Small intestine (tissue), 7 donors: ENCODE measurements at regions not wholly inside any gene's neighbourhood (a gene's known extent, or its start where the extent isn't known, plus 50 kb on each side); places are given as distances from the start of the nearest gene placed in this dataset.

Source experiments
- DNase-seq, 2 donors: peaks; one replicate each; pipeline versions ENCODE4 v3.0.0 to v3.0.0-alpha.2; 2013
- FAIRE-seq: peaks from 2 replicates; lab custom pipeline; 2012; peaks lifted over from hg19 to GRCh38; lab: Jason Lieb, UNC
- H3K27ac ChIP-seq, 3 donors: one replicate each; pipeline ENCODE4 v1.5.1; 2013; ENCODE audit warnings: low read length in 2 of 3, mild to moderate bottlenecking in 2 of 3, control low read depth in 1 of 3, inconsistent platforms in 1 of 3, low read depth in 1 of 3, moderate library complexity in 1 of 3
- H3K27me3 ChIP-seq, 3 donors: one replicate each; pipeline ENCODE4 v1.6.1; 2013; ENCODE audit warnings: low read length in 3 of 3, inconsistent platforms in 1 of 3; ENCODE audit not compliant: control insufficient read depth in 3 of 3, insufficient read depth in 3 of 3
- H3K36me3 ChIP-seq, 3 donors: one replicate each; pipeline ENCODE4 v1.6.1; 2013; ENCODE audit warnings: low read length in 3 of 3, inconsistent platforms in 1 of 3, low read depth in 1 of 3, mild to moderate bottlenecking in 1 of 3, moderate library complexity in 1 of 3; ENCODE audit not compliant: control insufficient read depth in 3 of 3, insufficient read depth in 2 of 3
- H3K4me1 ChIP-seq, 3 donors: one replicate each; pipeline ENCODE4 v1.6.1; 2013; ENCODE audit warnings: low read length in 2 of 3, inconsistent platforms in 1 of 3, low read depth in 1 of 3, mild to moderate bottlenecking in 1 of 3, moderate library complexity in 1 of 3; ENCODE audit not compliant: control insufficient read depth in 3 of 3, insufficient read depth in 2 of 3
- H3K4me3 ChIP-seq, 3 donors: one replicate each; pipeline ENCODE4 v1.5.1; 2013; ENCODE audit warnings: low read length in 3 of 3, control low read depth in 1 of 3, inconsistent platforms in 1 of 3, low read depth in 1 of 3, mild to moderate bottlenecking in 1 of 3, moderate library complexity in 1 of 3
- H3K9me3 ChIP-seq, 2 donors: one replicate each; pipeline ENCODE4 v1.6.1; 2013; ENCODE audit warnings: low read depth in 1 of 2, low read length in 1 of 2; ENCODE audit not compliant: control insufficient read depth in 2 of 2, insufficient read depth in 1 of 2
- WGBS, 3 donors: extraction: QIAGEN DNeasy Blood & Tissue Kit; methylation state at CpG; one replicate each; pipeline ENCODE4 v1.1.7; 2013; 5-methylcytosine and 5-hydroxymethylcytosine counted together
- donor health status: healthy with polysubstance abuse.
- donor health status: control.
- donor health status: control.
- donor health status: Bipolar disorder and iron deficiency.
- donor health status: healthy.

- H3K27me3 ChIP-seq, result peaks cover 0 to 8% (median 4%) of the 10 kb centered on the region in 3 donors
- no peak overlapping the region for H3K27ac ChIP-seq
- no peak overlapping the region for H3K4me3 ChIP-seq
- DNase-seq (no peak), FAIRE-seq (no peak)
- no peaks in the 10 kb centered on the region for H3K4me1 ChIP-seq
- no peaks in the 10 kb centered on the region for H3K9me3 ChIP-seq
- whole genome bisulfite sequencing, 3 donors, result 41 to 65% (median 55%) methylated on average over 5 of the region's 5 CpGs
- H3K36me3 ChIP-seq, result no peaks in the 10 kb centered on the region
Measured at GRCh38 chr17:56667925-56668458, 74.5 kb downstream of the NOG start.

- Histone ChIP-seq H3K4me3 (no peak overlapping the region), H3K9me3 (no peaks in the 10 kb centered on the region), H3K27me3 (peaks cover 0 to 13% (median 7%) of the 10 kb centered on the region in 3 donors), H3K36me3 (no peaks in the 10 kb centered on the region), H3K4me1 (no peaks in the 10 kb centered on the region), H3K27ac (no peak overlapping the region)
- WGBS, 3 donors, result 92 to 93% (median 93%) methylated on average over 8 of the region's 8 CpGs
- no peak for DNase-seq
- no peak for FAIRE-seq
Measured at GRCh38 chr17:56672195-56672594, 78.7 kb downstream of the NOG start.

- H3K9me3 ChIP-seq, result no peaks in the 10 kb centered on the region
- peaks cover 6 to 35% (median 13%) of the 10 kb centered on the region in 3 donors for H3K27me3 ChIP-seq
- no peak overlapping the region for H3K4me3 ChIP-seq
- no peak overlapping the region for H3K27ac ChIP-seq
- no peak for DNase-seq
- no peaks in the 10 kb centered on the region for H3K4me1 ChIP-seq
- no peak for FAIRE-seq
- no peaks in the 10 kb centered on the region for H3K36me3 ChIP-seq
- WGBS, 3 donors, result 89 to 92% (median 92%) methylated on average over 1 of the region's 1 CpG
Measured at GRCh38 chr17:56674401-56674925, 81.0 kb downstream of the NOG start.

GRCh38 chr17:56675876-56676660 lies 82.6 kb downstream of the NOG start:
- no peak for FAIRE-seq

GRCh38 chr17:56676810-56677209 lies 83.3 kb downstream of the NOG start:
- peaks cover 6 to 47% (median 21%) of the 10 kb centered on the region in 3 donors for H3K27me3 ChIP-seq

More at GRCh38 chr17:56675876-56676660, 82.6 kb downstream of the NOG start:
- WGBS, 3 donors, result 55 to 76% (median 59%) methylated on average over 1 of the region's 1 CpG
- Histone ChIP-seq H3K9me3 (no peaks in the 10 kb centered on the region), H3K27ac (no peak overlapping the region), H3K36me3 (no peaks in the 10 kb centered on the region), H3K27me3 (peaks cover 6 to 46% (median 18%) of the 10 kb centered on the region in 3 donors), H3K4me3 (no peak overlapping the region), H3K4me1 (no peaks in the 10 kb centered on the region)
- DNase-seq, result no peak

GRCh38 chr17:56678249-56679114 lies 85.0 kb downstream of the NOG start:
- Histone ChIP-seq H3K9me3 (no peaks in the 10 kb centered on the region), H3K27me3 (peaks cover 6 to 44% (median 17%) of the 10 kb centered on the region in 3 donors), H3K27ac (no peak overlapping the region), H3K36me3 (no peaks in the 10 kb centered on the region), H3K4me1 (no peaks in the 10 kb centered on the region), H3K4me3 (peak overlapping the region in 1 of 3 donors; percentile 5)
- WGBS, 3 donors, result 6 to 11% (median 8%) methylated on average over 36 to 37 of the region's 37 CpGs
- DNase-seq (peak in 1 of 2 donors; percentile 10), FAIRE-seq (no peak)

More at GRCh38 chr17:56676810-56677209, 83.3 kb downstream of the NOG start:
- DNase-seq (no peak), FAIRE-seq (no peak)
- Histone ChIP-seq H3K4me1 (no peaks in the 10 kb centered on the region), H3K27ac (no peak overlapping the region), H3K9me3 (no peaks in the 10 kb centered on the region), H3K4me3 (no peak overlapping the region), H3K36me3 (no peaks in the 10 kb centered on the region)
- WGBS, 3 donors, result 71 to 85% (median 81%) methylated on average over 1 of the region's 1 CpG

- Histone ChIP-seq H3K36me3 (no peaks in the 10 kb centered on the region), H3K27me3 (peaks cover 6 to 44% (median 17%) of the 10 kb centered on the region in 3 donors), H3K9me3 (no peaks in the 10 kb centered on the region), H3K4me3 (peak overlapping the region in 1 of 3 donors; percentile 5), H3K27ac (no peak overlapping the region), H3K4me1 (no peaks in the 10 kb centered on the region)
- FAIRE-seq (no peak), DNase-seq (peak; percentile 32 to 36)
- WGBS, 3 donors, result 11 to 12% (median 11%) methylated on average over 12 of the region's 12 CpGs
Measured at GRCh38 chr17:56679115-56679776, 85.7 kb downstream of the NOG start.
